ENCODE measurements at regions not wholly inside any gene's neighbourhood (a gene's known extent, or its start where the extent isn't known, plus 50 kb on each side); places are given as distances from the start of the nearest gene placed in this dataset.

GRCh38 chr7:69199041-69199440 lies 399.2 kb upstream of the AUTS2 start:
- TF ChIP-seq POLR2A (IDR thresholded peaks at IDR 0.05; ENCODE audit: low read depth) (no peak), EP300 (IDR thresholded peaks at IDR 0.05) (no peak), POLR2AphosphoS5 (IDR thresholded peaks at IDR 0.05) (no peak)
- TF ChIP-seq, protein P1, sequence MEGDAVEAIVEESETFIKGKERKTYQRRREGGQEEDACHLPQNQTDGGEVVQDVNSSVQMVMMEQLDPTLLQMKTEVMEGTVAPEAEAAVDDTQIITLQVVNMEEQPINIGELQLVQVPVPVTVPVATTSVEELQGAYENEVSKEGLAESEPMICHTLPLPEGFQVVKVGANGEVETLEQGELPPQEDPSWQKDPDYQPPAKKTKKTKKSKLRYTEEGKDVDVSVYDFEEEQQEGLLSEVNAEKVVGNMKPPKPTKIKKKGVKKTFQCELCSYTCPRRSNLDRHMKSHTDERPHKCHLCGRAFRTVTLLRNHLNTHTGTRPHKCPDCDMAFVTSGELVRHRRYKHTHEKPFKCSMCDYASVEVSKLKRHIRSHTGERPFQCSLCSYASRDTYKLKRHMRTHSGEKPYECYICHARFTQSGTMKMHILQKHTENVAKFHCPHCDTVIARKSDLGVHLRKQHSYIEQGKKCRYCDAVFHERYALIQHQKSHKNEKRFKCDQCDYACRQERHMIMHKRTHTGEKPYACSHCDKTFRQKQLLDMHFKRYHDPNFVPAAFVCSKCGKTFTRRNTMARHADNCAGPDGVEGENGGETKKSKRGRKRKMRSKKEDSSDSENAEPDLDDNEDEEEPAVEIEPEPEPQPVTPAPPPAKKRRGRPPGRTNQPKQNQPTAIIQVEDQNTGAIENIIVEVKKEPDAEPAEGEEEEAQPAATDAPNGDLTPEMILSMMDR (IDR thresholded peaks at IDR 0.05), result no peak

All from esophagus muscularis mucosa (tissue), 4 donors.